Activated CD4-positive, alpha-beta T cell treated with anti-CD3 and anti-CD28 coated beads for 36 hours (primary cell): ENCODE measurements at regions not wholly inside any gene's neighbourhood (a gene's known extent, or its start where the extent isn't known, plus 50 kb on each side); places are given as distances from the start of the nearest gene placed in this dataset.
"Not testable (repeated sequence)": the region's sequence is repeated elsewhere in the genome, so short reads cannot be mapped to it uniquely, and the experiment has no call there.

Source experiments
- ATAC-seq: fragments of 200-7000 bp; cut with Tn5 transposase; one replicate; pipeline ENCODE4 v1.10.0; 2021; ENCODE audit warnings: mild to moderate bottlenecking, moderate library complexity
- CTCF ChIA-PET: fragments of 350-600 bp; sonication (Branson Sonifier 250); formaldehyde crosslinking; loops from one replicate; lab custom pipeline; 2021; ENCODE audit warnings: antibody characterized with exemption; lab: Charles Lee
- POLR2A ChIA-PET: fragments of 350-600 bp; sonication (Branson Sonifier 250); formaldehyde crosslinking; loops from one replicate; lab custom pipeline; 2021; ENCODE audit warnings: antibody characterized with exemption, inconsistent platforms; lab: Charles Lee
- DNase-seq: peaks from one replicate; pipeline ENCODE4 v3.0.0-alpha.2; 2020
- H3K27ac Mint-ChIP-seq: one replicate; pipeline ENCODE4 v1.8.0; 2021; ENCODE audit warnings: mixed read lengths
- H3K27me3 Mint-ChIP-seq: one replicate; pipeline ENCODE4 v1.8.0; 2021; ENCODE audit warnings: mixed read lengths
- H3K36me3 Mint-ChIP-seq: one replicate; pipeline ENCODE4 v1.8.0; 2021; ENCODE audit warnings: low read depth, mixed read lengths
- H3K4me1 Mint-ChIP-seq: one replicate; pipeline ENCODE4 v1.8.0; 2021; ENCODE audit warnings: mixed read lengths
- H3K4me3 Mint-ChIP-seq: one replicate; pipeline ENCODE4 v1.8.0; 2021; ENCODE audit warnings: mild to moderate bottlenecking, moderate library complexity, mixed read lengths
- H3K9me3 Mint-ChIP-seq: one replicate; pipeline ENCODE4 v1.8.0; 2021; ENCODE audit warnings: low read depth, mixed read lengths
- intact Hi-C, 2 experiments: fragments of 100-400 bp; cut with DNase I in 1 of 2; cut with micrococcal nuclease in 1 of 2; formaldehyde crosslinking; loops; one replicate each; pipeline versions ENCODE4 v1.14.2 to v1.15.1; 2022 to 2024; cut with DNase I, micrococcal nuclease

GRCh38 chr3:191889106-191889505 is 428.1 kb downstream of the PYDC2 start:
- CTCF ChIA-PET, result no interaction called here
- ATAC-seq (no peak), DNase-seq (no peak)
- H3K36me3 Mint-ChIP-seq, result no peaks in the 10 kb centered on the region
- H3K4me3 Mint-ChIP-seq, result no peak overlapping the region
- H3K9me3 Mint-ChIP-seq, result no peaks in the 10 kb centered on the region
- H3K27ac Mint-ChIP-seq, result no peak overlapping the region
- no peaks in the 10 kb centered on the region for H3K27me3 Mint-ChIP-seq
- intact Hi-C loops, result no loop called here
- POLR2A ChIA-PET, result no interaction called here
- H3K4me1 Mint-ChIP-seq, result no peaks in the 10 kb centered on the region

- Mint-ChIP-seq H3K4me3 (no peak overlapping the region), H3K36me3 (no peaks in the 10 kb centered on the region), H3K9me3 (no peaks in the 10 kb centered on the region), H3K27me3 (no peaks in the 10 kb centered on the region), H3K27ac (no peak overlapping the region), H3K4me1 (no peaks in the 10 kb centered on the region)
- CTCF ChIA-PET, result no interaction called here
- POLR2A ChIA-PET, result no interaction called here
- intact Hi-C loops, result no loop called here
- ATAC-seq, result no peak
- DNase-seq, result no peak
Measured at GRCh38 chr3:191889756-191890155, 428.8 kb downstream of the PYDC2 start.

- intact Hi-C loops, result no loop called here
- H3K27me3 Mint-ChIP-seq, result no peaks in the 10 kb centered on the region
- no peaks in the 10 kb centered on the region for H3K36me3 Mint-ChIP-seq
- H3K27ac Mint-ChIP-seq, result no peak overlapping the region
- ATAC-seq (no peak), DNase-seq (no peak)
- no peaks in the 10 kb centered on the region for H3K9me3 Mint-ChIP-seq
- no peak overlapping the region for H3K4me3 Mint-ChIP-seq
- ChIA-PET CTCF (no interaction called here), POLR2A (no interaction called here)
- no peaks in the 10 kb centered on the region for H3K4me1 Mint-ChIP-seq
Measured at GRCh38 chr3:191894406-191894805, 433.4 kb downstream of the PYDC2 start.

- Mint-ChIP-seq H3K9me3 (no peaks in the 10 kb centered on the region), H3K4me3 (no peak overlapping the region), H3K27me3 (no peaks in the 10 kb centered on the region), H3K27ac (no peak overlapping the region), H3K4me1 (no peaks in the 10 kb centered on the region), H3K36me3 (no peaks in the 10 kb centered on the region)
- ChIA-PET CTCF (no interaction called here), POLR2A (no interaction called here)
- intact Hi-C loops, result no loop called here
- ATAC-seq, result no peak
- no peak for DNase-seq
Measured at GRCh38 chr3:191901741-191902140, 440.8 kb downstream of the PYDC2 start.

GRCh38 chr3:191912616-191913204 is 451.7 kb downstream of the PYDC2 start:
- intact Hi-C loops, result no loop called here
- no peak overlapping the region for H3K4me3 Mint-ChIP-seq
- no peaks in the 10 kb centered on the region for H3K4me1 Mint-ChIP-seq
- ChIA-PET POLR2A (no interaction called here), CTCF (no interaction called here)
- H3K27me3 Mint-ChIP-seq, result no peaks in the 10 kb centered on the region
- H3K9me3 Mint-ChIP-seq, result peaks cover 2% of the 10 kb centered on the region
- DNase-seq (no peak), ATAC-seq (no peak)
- no peaks in the 10 kb centered on the region for H3K36me3 Mint-ChIP-seq
- no peak overlapping the region for H3K27ac Mint-ChIP-seq

GRCh38 chr3:191915712-191916111 is 454.7 kb downstream of the PYDC2 start:
- Mint-ChIP-seq H3K9me3 (peaks cover 6% of the 10 kb centered on the region), H3K4me1 (no peaks in the 10 kb centered on the region), H3K36me3 (no peaks in the 10 kb centered on the region), H3K27me3 (peaks cover 2% of the 10 kb centered on the region), H3K27ac (no peak overlapping the region), H3K4me3 (no peak overlapping the region)
- ChIA-PET POLR2A (no interaction called here), CTCF (no interaction called here)
- ATAC-seq (no peak), DNase-seq (no peak)
- intact Hi-C loops, result no loop called here

GRCh38 chr3:191919491-191920026 is 458.6 kb downstream of the PYDC2 start:
- H3K4me3 Mint-ChIP-seq, result no peak overlapping the region
- no peak overlapping the region for H3K27ac Mint-ChIP-seq
- ATAC-seq (no peak), DNase-seq (no peak)
- H3K36me3 Mint-ChIP-seq, result no peaks in the 10 kb centered on the region
- POLR2A ChIA-PET, result no interaction called here
- H3K4me1 Mint-ChIP-seq, result no peaks in the 10 kb centered on the region
- H3K27me3 Mint-ChIP-seq, result peaks cover 2% of the 10 kb centered on the region
- peaks cover 4% of the 10 kb centered on the region for H3K9me3 Mint-ChIP-seq
- CTCF ChIA-PET, result no interaction called here
- intact Hi-C loops, result no loop called here

- ChIA-PET POLR2A (no interaction called here), CTCF (no interaction called here)
- no peak overlapping the region for H3K4me3 Mint-ChIP-seq
- no peaks in the 10 kb centered on the region for H3K36me3 Mint-ChIP-seq
- DNase-seq, result no peak
- peaks cover 4% of the 10 kb centered on the region for H3K9me3 Mint-ChIP-seq
- intact Hi-C loops, result no loop called here
- H3K27ac Mint-ChIP-seq, result no peak overlapping the region
- H3K27me3 Mint-ChIP-seq, result peaks cover 2% of the 10 kb centered on the region
- no peaks in the 10 kb centered on the region for H3K4me1 Mint-ChIP-seq
- ATAC-seq, result no peak
Measured at GRCh38 chr3:191922570-191922969, 461.6 kb downstream of the PYDC2 start.

GRCh38 chr3:191927183-191927817 is 466.3 kb downstream of the PYDC2 start:
- H3K36me3 Mint-ChIP-seq, H3K9me3 Mint-ChIP-seq, H3K27me3 Mint-ChIP-seq, H3K4me3 Mint-ChIP-seq, intact Hi-C loops, POLR2A ChIA-PET, DNase-seq, ATAC-seq, H3K4me1 Mint-ChIP-seq, H3K27ac Mint-ChIP-seq, CTCF ChIA-PET: not testable (repeated sequence)

GRCh38 chr3:191927998-191928397 is 467.0 kb downstream of the PYDC2 start:
- H3K27me3 Mint-ChIP-seq, H3K9me3 Mint-ChIP-seq, CTCF ChIA-PET, H3K4me1 Mint-ChIP-seq, ATAC-seq, H3K36me3 Mint-ChIP-seq, H3K4me3 Mint-ChIP-seq, DNase-seq, H3K27ac Mint-ChIP-seq, POLR2A ChIA-PET, intact Hi-C loops: not testable (repeated sequence)

GRCh38 chr3:191944835-191945234 is 483.9 kb downstream of the PYDC2 start:
- no peaks in the 10 kb centered on the region for H3K4me1 Mint-ChIP-seq
- H3K9me3 Mint-ChIP-seq, result no peaks in the 10 kb centered on the region
- intact Hi-C loops, result no loop called here
- CTCF ChIA-PET, result no interaction called here
- no peak for ATAC-seq
- POLR2A ChIA-PET, result no interaction called here
- no peak overlapping the region for H3K27ac Mint-ChIP-seq
- no peak for DNase-seq
- no peaks in the 10 kb centered on the region for H3K27me3 Mint-ChIP-seq
- H3K4me3 Mint-ChIP-seq, result no peak overlapping the region
- H3K36me3 Mint-ChIP-seq, result no peaks in the 10 kb centered on the region

GRCh38 chr3:191952186-191952585 is 491.2 kb downstream of the PYDC2 start:
- no peaks in the 10 kb centered on the region for H3K9me3 Mint-ChIP-seq

More at GRCh38 chr3:191952186-191952585, 491.2 kb downstream of the PYDC2 start:
- Mint-ChIP-seq H3K4me1 (no peaks in the 10 kb centered on the region), H3K27me3 (no peaks in the 10 kb centered on the region), H3K4me3 (no peak overlapping the region), H3K27ac (no peak overlapping the region), H3K36me3 (no peaks in the 10 kb centered on the region)
- DNase-seq (no peak), ATAC-seq (no peak)
- ChIA-PET CTCF (no interaction called here), POLR2A (no interaction called here)
- intact Hi-C loops, result no loop called here
